ENCODE measurements at regions not wholly inside any gene's neighbourhood (a gene's known extent, or its start where the extent isn't known, plus 50 kb on each side); places are given as distances from the start of the nearest gene placed in this dataset.

GRCh38 chr17:79382313-79382712 is 228.5 kb downstream of the RBFOX3 start:
- Histone ChIP-seq H3K4me1 (ENCODE audit: control insufficient read depth in 3 of 3, insufficient read depth in 3 of 3, low read length in 3 of 3) (no peaks in the 10 kb centered on the region), H3K36me3 (ENCODE audit: control insufficient read depth in 3 of 3, insufficient read depth in 3 of 3, low read length in 3 of 3) (no peaks in the 10 kb centered on the region), H3K4me3 (ENCODE audit: low read length in 3 of 3) (no peak overlapping the region), H3K27ac (ENCODE audit: low read depth, low read length) (no peak overlapping the region), H3K9ac (ENCODE audit: low read depth in 1 of 3, low read length in 3 of 3) (no peak overlapping the region), H3K27me3 (ENCODE audit: control insufficient read depth in 3 of 3, insufficient read depth in 3 of 3, low read length in 3 of 3) (peaks cover 51 to 82% (median 67%) of the 10 kb centered on the region in 3 donors), H3K9me3 (ENCODE audit: control insufficient read depth in 3 of 3, low read length in 3 of 3) (no peaks in the 10 kb centered on the region)

DNA sequence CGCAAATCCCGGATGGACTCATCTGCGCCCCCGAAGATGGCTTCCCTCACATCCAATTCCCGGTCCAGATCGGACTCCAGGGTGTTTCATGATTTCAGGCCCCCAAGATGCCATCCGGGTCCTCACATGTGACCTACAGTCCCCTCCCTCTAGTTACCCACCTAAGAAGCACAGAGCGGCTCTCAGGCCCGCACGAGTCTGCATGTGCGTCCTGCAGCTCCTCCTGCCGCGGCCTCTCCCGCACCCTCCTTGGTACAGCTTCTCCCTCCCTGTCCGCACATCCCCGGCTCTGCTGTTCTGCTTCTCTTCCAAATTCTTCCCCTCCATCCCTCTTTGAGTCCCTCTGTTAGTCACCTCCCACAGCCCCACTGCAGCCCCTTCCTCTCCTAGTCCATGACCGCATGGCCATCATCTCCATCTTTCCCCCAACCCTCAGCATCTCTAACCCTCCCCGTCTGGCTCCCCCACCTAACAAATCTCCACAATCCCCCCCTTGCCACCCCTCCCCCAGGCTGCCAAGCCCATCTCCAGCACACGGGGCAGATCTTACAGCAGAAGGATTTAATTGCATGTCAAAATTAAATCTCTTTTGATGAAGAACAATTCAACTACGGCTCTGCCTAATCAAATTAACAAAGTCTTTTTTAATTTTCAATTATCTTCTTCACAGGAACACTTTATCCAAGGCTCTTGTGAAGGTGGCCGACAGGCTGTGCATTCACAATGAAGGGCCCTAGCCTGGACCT is 231.0 kb downstream of the RBFOX3 start:
- Histone ChIP-seq H3K9ac (ENCODE audit: low read depth in 1 of 3, low read length in 3 of 3) (no peak overlapping the region), H3K36me3 (ENCODE audit: control insufficient read depth in 3 of 3, insufficient read depth in 3 of 3, low read length in 3 of 3) (no peaks in the 10 kb centered on the region), H3K9me3 (ENCODE audit: control insufficient read depth in 3 of 3, low read length in 3 of 3) (no peaks in the 10 kb centered on the region), H3K27me3 (ENCODE audit: control insufficient read depth in 3 of 3, insufficient read depth in 3 of 3, low read length in 3 of 3) (peaks cover 74 to 94% (median 83%) of the 10 kb centered on the region in 3 donors), H3K27ac (ENCODE audit: low read depth, low read length) (no peak overlapping the region), H3K4me1 (ENCODE audit: control insufficient read depth in 3 of 3, insufficient read depth in 3 of 3, low read length in 3 of 3) (no peaks in the 10 kb centered on the region), H3K4me3 (ENCODE audit: low read length in 3 of 3) (no peak overlapping the region)

GRCh38 chr17:79377230-79377786 is 233.5 kb downstream of the RBFOX3 start:
- Histone ChIP-seq H3K36me3 (ENCODE audit: control insufficient read depth in 3 of 3, insufficient read depth in 3 of 3, low read length in 3 of 3) (no peaks in the 10 kb centered on the region), H3K27me3 (ENCODE audit: control insufficient read depth in 3 of 3, insufficient read depth in 3 of 3, low read length in 3 of 3) (peaks cover 80 to 88% (median 82%) of the 10 kb centered on the region in 3 donors)

GRCh38 chr17:79374807-79375206 is 236.0 kb downstream of the RBFOX3 start:
- Histone ChIP-seq H3K4me3 (ENCODE audit: low read length in 3 of 3) (no peak overlapping the region), H3K27ac (ENCODE audit: low read depth, low read length) (no peak overlapping the region), H3K36me3 (ENCODE audit: control insufficient read depth in 3 of 3, insufficient read depth in 3 of 3, low read length in 3 of 3) (no peaks in the 10 kb centered on the region), H3K9me3 (ENCODE audit: control insufficient read depth in 3 of 3, low read length in 3 of 3) (no peaks in the 10 kb centered on the region), H3K4me1 (ENCODE audit: control insufficient read depth in 3 of 3, insufficient read depth in 3 of 3, low read length in 3 of 3) (no peaks in the 10 kb centered on the region), H3K9ac (ENCODE audit: low read depth in 1 of 3, low read length in 3 of 3) (no peak overlapping the region), H3K27me3 (ENCODE audit: control insufficient read depth in 3 of 3, insufficient read depth in 3 of 3, low read length in 3 of 3) (peaks cover 79 to 82% (median 81%) of the 10 kb centered on the region in 3 donors)

More at GRCh38 chr17:79377230-79377786, 233.5 kb downstream of the RBFOX3 start:
- H3K9me3 ChIP-seq (ENCODE audit: control insufficient read depth in 3 of 3, low read length in 3 of 3) = no peaks in the 10 kb centered on the region
- H3K9ac ChIP-seq (ENCODE audit: low read depth in 1 of 3, low read length in 3 of 3) = no peak overlapping the region
- no peaks in the 10 kb centered on the region for H3K4me1 ChIP-seq (ENCODE audit: control insufficient read depth in 3 of 3, insufficient read depth in 3 of 3, low read length in 3 of 3)
- H3K27ac ChIP-seq (ENCODE audit: low read depth, low read length) = no peak overlapping the region
- H3K4me3 ChIP-seq (ENCODE audit: low read length in 3 of 3) = no peak overlapping the region

DNA sequence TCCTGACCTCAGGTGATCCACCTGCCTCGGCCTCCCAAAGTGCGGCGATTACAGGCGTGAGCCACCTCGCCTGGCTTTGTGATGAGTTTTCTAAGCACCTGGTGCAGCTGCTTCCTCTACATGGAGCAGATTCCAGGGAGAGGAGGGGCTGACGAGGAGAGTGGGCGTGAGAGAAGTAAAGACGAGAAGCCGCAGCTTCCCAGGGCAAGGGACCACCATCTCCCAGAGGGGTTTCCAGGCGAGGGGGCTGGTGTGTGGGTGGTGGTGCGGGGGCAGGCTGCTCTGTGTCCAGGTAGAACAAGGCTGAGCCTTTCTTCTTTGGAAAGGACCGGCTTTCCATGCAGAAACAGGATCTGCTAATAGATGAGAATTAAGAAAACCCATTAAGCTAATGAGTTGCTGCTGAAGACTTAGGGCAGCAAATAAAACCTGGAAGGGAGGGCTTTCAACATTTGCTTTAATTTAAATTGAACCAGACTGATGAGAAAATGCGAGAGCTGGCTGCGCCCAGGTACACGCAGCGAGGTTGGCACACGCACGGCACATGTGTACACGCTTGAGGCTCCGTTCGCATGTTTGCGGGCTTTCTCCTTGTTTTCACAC is 236.7 kb downstream of the RBFOX3 start:
- Histone ChIP-seq H3K27ac (ENCODE audit: low read depth, low read length) (no peak overlapping the region), H3K27me3 (ENCODE audit: control insufficient read depth in 3 of 3, insufficient read depth in 3 of 3, low read length in 3 of 3) (peaks cover 81 to 83% (median 81%) of the 10 kb centered on the region in 3 donors), H3K4me3 (ENCODE audit: low read length in 3 of 3) (no peak overlapping the region), H3K9me3 (ENCODE audit: control insufficient read depth in 3 of 3, low read length in 3 of 3) (no peaks in the 10 kb centered on the region), H3K4me1 (ENCODE audit: control insufficient read depth in 3 of 3, insufficient read depth in 3 of 3, low read length in 3 of 3) (no peaks in the 10 kb centered on the region), H3K36me3 (ENCODE audit: control insufficient read depth in 3 of 3, insufficient read depth in 3 of 3, low read length in 3 of 3) (no peaks in the 10 kb centered on the region), H3K9ac (ENCODE audit: low read depth in 1 of 3, low read length in 3 of 3) (no peak overlapping the region)

- Histone ChIP-seq H3K9me3 (ENCODE audit: control insufficient read depth in 3 of 3, low read length in 3 of 3) (no peaks in the 10 kb centered on the region), H3K27ac (ENCODE audit: low read depth, low read length) (no peak overlapping the region), H3K4me3 (ENCODE audit: low read length in 3 of 3) (no peak overlapping the region), H3K4me1 (ENCODE audit: control insufficient read depth in 3 of 3, insufficient read depth in 3 of 3, low read length in 3 of 3) (no peaks in the 10 kb centered on the region), H3K27me3 (ENCODE audit: control insufficient read depth in 3 of 3, insufficient read depth in 3 of 3, low read length in 3 of 3) (peaks cover 81 to 83% (median 83%) of the 10 kb centered on the region in 3 donors), H3K9ac (ENCODE audit: low read depth in 1 of 3, low read length in 3 of 3) (no peak overlapping the region), H3K36me3 (ENCODE audit: control insufficient read depth in 3 of 3, insufficient read depth in 3 of 3, low read length in 3 of 3) (no peaks in the 10 kb centered on the region)
Observed at GRCh38 chr17:79372470-79373238, 238.2 kb downstream of the RBFOX3 start.

DNA sequence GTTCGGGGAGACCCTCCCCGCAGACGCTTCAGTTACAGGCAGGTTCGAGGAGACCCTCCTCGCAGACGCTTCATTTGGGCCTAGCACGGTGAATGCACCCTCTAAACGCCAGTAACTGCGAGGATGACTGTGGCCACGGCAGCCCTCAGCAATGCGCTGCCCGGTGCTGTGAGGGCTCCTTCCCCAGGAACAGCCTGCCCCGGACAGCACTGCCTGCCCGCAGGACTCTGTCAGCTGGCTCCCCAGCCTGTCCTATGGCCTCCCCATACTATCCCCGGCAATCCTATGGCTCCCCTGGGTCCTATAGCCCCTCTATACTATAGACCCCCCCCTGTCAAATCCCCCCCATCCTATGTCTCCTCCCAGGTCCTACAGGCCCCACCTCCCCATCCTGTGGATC is 238.9 kb downstream of the RBFOX3 start:
- no peaks in the 10 kb centered on the region for H3K4me1 ChIP-seq (ENCODE audit: control insufficient read depth in 3 of 3, insufficient read depth in 3 of 3, low read length in 3 of 3)
- no peak overlapping the region for H3K27ac ChIP-seq (ENCODE audit: low read depth, low read length)
- no peak overlapping the region for H3K4me3 ChIP-seq (ENCODE audit: low read length in 3 of 3)
- no peaks in the 10 kb centered on the region for H3K36me3 ChIP-seq (ENCODE audit: control insufficient read depth in 3 of 3, insufficient read depth in 3 of 3, low read length in 3 of 3)
- no peaks in the 10 kb centered on the region for H3K9me3 ChIP-seq (ENCODE audit: control insufficient read depth in 3 of 3, low read length in 3 of 3)
- peaks cover 79 to 81% (median 80%) of the 10 kb centered on the region in 3 donors for H3K27me3 ChIP-seq (ENCODE audit: control insufficient read depth in 3 of 3, insufficient read depth in 3 of 3, low read length in 3 of 3)
- no peak overlapping the region for H3K9ac ChIP-seq (ENCODE audit: low read depth in 1 of 3, low read length in 3 of 3)

- H3K27me3 ChIP-seq (ENCODE audit: control insufficient read depth in 3 of 3, insufficient read depth in 3 of 3, low read length in 3 of 3) = peaks cover 78 to 79% (median 79%) of the 10 kb centered on the region in 3 donors
- no peaks in the 10 kb centered on the region for H3K9me3 ChIP-seq (ENCODE audit: control insufficient read depth in 3 of 3, low read length in 3 of 3)
- H3K27ac ChIP-seq (ENCODE audit: low read depth, low read length) = no peak overlapping the region
- H3K4me1 ChIP-seq (ENCODE audit: control insufficient read depth in 3 of 3, insufficient read depth in 3 of 3, low read length in 3 of 3) = no peaks in the 10 kb centered on the region
- H3K4me3 ChIP-seq (ENCODE audit: low read length in 3 of 3) = no peak overlapping the region
- no peak overlapping the region for H3K9ac ChIP-seq (ENCODE audit: low read depth in 1 of 3, low read length in 3 of 3)
- H3K36me3 ChIP-seq (ENCODE audit: control insufficient read depth in 3 of 3, insufficient read depth in 3 of 3, low read length in 3 of 3) = no peaks in the 10 kb centered on the region
Observed at GRCh38 chr17:79370594-79370993, 240.3 kb downstream of the RBFOX3 start.

GRCh38 chr17:79370126-79370525 is 240.7 kb downstream of the RBFOX3 start:
- Histone ChIP-seq H3K9ac (ENCODE audit: low read depth in 1 of 3, low read length in 3 of 3) (no peak overlapping the region), H3K27ac (ENCODE audit: low read depth, low read length) (no peak overlapping the region), H3K27me3 (ENCODE audit: control insufficient read depth in 3 of 3, insufficient read depth in 3 of 3, low read length in 3 of 3) (peaks cover 74 to 80% (median 77%) of the 10 kb centered on the region in 3 donors), H3K4me3 (ENCODE audit: low read length in 3 of 3) (no peak overlapping the region), H3K36me3 (ENCODE audit: control insufficient read depth in 3 of 3, insufficient read depth in 3 of 3, low read length in 3 of 3) (no peaks in the 10 kb centered on the region), H3K4me1 (ENCODE audit: control insufficient read depth in 3 of 3, insufficient read depth in 3 of 3, low read length in 3 of 3) (no peaks in the 10 kb centered on the region), H3K9me3 (ENCODE audit: control insufficient read depth in 3 of 3, low read length in 3 of 3) (no peaks in the 10 kb centered on the region)

All from skeletal muscle tissue (tissue), 3 donors.